NCI-H1092 (cell line): ENCODE measurements at regions not wholly inside any gene's neighbourhood (a gene's known extent, or its start where the extent isn't known, plus 50 kb on each side); places are given as distances from the start of the nearest gene placed in this dataset.

Experiments used
- DNase-seq: peaks from one replicate; lab custom pipeline; 2025; lab: John Stamatoyannopoulos, UW

DNA sequence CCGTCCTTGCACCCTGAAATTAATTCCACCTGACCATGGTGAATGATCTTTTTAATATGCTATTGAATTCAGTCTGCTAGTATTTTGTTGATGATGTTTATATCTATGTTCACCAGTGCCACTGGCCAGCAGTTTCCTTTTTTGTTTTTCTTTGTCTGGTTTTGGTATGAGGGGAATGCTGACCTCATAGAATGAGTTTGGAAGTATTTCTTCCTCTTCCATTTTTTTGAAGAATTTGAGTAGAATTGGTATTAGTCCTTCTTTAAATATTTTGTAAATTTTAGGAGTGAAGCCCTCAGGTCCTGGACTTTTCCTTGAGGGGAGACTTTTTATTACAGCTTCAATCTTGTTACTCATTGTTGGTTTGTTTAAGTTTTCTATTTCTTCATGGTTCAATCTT lies 231.6 kb downstream of the MRPL39 start:
- DNase-seq: no peak

DNA sequence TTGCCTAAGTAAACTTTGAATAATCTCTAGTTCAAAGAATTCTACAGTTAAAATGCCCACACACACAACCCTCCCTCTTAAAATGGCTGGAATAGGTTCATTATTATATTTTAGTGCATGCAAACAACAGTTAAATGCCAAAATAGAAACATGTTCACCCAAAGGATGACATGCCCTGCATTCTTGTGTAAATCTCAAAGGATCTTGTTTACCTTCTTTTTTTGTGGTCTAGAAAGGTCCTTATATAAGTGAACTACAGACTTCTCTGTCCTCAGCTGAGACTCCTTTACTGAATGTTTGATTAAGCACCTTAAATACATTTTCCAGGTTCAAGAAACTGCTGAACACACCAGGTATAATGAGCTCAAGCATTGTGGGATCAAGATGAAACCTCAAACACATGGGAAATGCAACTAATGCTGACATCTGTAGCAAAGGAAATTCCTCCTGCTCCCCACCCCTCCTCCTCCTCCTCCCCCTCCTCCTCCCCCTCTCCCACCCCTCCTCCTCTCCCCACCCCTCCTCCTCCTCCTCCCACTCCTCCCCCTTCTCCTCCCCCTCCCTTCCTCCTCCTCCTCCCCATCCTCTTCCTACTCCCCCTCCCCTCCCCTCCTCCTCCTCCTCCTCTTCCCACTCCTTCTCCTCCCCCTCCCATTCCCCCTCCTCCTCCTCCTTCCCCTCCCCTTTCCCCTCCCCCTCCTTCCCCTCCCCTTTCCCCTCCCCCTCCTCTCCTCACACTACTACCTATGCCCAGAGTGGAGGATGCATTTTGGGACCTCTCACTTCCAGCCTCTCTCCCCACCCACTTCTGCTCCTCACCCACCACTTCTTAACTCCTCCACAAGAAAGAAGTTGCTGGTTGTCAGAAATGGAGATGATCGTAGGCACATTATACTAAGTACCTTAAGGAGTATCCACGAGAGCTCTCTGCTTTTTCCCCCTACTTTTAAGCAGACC lies 233.9 kb downstream of the MRPL39 start:
- DNase-seq: no peak

DNA sequence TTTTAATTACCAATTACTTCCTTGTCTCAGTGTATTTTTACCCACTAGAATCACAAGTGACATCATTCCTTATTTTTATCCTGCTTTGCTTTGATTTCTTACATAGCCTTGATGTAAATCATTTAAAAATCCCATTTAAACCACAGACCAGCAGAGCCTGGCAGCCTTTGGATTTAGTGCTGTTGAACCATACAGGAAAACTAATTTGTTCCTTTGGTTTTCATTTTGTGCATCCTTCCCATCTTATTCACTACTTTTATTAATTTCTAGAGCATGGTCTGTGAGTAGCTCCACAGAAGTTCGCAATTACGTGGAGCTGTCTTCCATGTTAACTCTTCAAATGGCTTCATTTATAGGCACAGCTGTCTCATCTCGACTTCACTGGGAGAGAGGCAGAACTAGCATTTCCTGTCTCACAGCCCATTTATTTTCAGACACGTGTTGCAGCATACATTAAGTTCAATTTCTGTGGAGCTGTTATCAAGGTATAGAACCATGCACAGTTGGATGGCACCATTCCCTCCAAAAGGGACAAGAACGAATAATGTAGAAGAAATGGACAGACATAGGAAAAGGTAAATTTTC lies 235.3 kb downstream of the MRPL39 start:
- DNase-seq: no peak

- no peak for DNase-seq
Observed at GRCh38 chr21:25370311-25370744, 237.0 kb downstream of the MRPL39 start.

- no peak for DNase-seq
Observed at GRCh38 chr21:25369524-25370300, 237.6 kb downstream of the MRPL39 start.

GRCh38 chr21:25368531-25368930 lies 238.8 kb downstream of the MRPL39 start:
- no peak for DNase-seq

GRCh38 chr21:25366116-25366515 lies 241.2 kb downstream of the MRPL39 start:
- no peak for DNase-seq

DNA sequence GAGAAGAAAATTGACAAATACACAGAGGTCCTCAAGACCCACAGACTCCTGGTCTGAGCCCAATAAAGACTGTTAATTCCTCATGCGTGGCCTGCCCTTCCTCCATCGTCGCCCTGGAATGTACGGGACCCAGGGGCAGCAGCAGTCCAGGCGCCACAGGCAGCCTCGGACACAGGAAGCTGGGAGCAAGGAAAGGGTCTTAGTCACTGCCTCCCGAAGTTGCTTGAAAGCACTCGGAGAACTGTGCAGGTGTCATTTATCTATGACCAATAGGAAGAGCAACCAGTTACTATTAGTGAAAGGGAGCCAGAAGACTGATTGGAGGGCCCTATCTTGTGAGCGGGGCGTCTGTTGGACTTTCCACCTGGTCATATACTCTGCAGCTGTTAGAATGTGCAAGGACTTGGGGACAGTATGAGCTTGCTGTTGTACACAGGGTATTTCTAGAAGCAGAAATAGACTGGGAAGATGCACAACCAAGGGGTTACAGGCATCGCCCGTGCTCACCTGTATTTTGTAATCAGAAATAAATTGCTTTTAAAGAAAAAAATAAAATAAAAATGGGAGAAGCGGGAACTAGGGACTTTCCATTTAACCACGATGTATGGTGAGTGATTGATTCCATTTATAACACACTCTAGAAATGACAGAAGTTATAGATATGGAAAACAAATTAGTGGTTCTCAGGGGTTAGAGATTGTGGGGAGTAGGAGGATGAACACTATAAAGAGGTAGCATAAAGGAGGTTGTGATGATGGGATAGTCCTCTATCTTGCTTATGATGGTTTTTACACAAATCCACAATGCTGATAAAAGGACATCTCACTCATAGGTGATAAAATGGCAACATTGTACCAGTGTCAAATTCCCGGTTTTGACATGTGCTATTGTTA lies 244.7 kb downstream of the MRPL39 start:
- DNase-seq: no peak

DNA sequence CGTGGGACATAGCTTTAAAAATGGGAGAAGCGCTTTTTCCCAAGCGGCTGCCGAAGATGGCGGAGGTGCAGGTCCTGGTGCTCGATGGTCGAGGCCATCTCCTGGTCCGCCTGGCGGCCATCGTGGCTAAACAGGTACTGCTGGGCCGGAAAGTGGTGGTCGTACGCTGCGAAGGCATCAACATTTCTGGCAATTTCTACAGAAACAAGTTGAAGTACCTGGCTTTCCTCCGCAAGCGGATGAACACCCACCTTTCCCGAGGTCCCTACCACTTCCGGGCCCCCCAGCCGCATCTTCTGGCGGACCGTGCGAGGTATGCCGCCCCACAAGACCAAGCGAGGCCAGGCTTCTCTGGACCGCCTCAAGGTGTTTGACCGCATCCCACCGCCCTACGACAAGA lies 245.5 kb downstream of the MRPL39 start:
- no peak for DNase-seq

DNA sequence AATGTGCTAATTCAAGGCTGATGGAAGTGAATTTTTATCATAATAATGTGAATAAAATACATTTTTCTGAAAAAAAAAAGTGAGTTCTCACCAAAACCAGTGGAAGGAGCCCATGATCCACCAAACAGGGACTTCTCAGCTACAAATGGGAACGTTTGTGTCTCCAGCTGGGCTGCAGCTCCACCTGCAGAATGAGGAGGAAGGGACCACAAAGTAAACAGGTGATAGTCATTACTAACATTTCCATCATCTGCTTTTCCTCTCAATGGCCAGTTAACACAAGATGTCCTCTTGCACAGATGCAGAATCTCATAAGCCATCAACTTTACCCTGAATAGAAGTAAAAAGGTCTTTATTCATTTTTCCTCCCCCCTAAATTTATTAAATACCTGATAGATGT lies 246.2 kb downstream of the MRPL39 start:
- DNase-seq: no peak

DNA sequence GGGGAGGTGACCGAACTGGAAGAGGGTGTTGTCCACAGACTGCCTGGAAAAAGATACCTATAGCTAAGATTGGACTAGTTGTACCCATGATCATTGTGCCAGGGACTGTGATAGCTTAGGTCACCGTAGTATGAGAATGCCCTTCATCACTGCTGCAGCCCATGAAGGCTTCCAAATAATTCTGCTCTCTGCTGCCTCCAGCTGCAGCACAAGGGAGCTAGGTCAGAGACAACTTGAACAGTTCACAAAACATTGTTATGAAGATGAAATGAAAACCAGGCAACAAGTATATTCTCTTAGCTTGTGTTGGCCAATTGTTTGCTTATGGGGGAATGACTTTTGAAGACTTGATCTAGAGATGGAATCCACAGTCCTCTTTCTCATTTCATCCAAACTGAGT lies 246.7 kb downstream of the MRPL39 start:
- DNase-seq: no peak

DNA sequence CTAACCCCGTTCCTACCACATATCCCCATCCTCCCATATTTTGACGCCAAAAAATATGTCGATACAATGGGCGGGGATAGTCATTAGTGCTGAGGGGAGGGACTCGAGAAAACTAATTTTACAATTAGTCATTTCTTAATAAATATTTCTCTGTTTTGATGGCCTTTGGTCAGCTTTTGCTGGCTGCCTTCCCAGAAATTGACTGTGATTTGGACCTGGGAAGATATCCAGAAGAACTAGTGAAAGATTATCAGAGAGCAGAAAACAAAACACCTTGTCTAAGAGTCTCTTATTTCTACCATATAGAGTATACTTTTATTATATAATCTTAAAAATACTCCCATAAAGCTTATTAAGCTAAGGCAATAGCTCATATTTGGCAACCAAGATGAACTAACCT lies 247.6 kb downstream of the MRPL39 start:
- no peak for DNase-seq

GRCh38 chr21:25350056-25350455 lies 257.2 kb downstream of the MRPL39 start:
- DNase-seq: no peak

- no peak for DNase-seq
Observed at GRCh38 chr21:25343774-25344545, 263.3 kb downstream of the MRPL39 start.

DNA sequence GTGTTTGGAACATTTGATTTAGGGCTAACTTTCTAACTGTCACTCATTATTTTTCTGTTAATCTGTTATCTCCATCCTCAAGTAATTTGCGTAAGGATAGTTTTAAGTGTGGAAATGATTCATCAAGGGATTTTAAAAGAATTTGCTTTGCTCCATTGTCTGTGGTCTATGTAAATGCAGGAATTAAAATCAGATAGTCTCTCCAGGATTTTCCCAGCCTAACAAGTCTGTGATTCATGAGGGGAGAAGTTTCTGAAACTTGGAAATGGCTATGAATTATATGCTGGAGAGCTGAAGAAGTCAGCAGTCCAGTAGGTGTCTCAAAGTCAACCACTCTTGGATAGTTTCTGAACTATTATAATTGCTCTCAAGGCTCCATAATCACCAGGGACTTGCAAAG lies 264.5 kb downstream of the MRPL39 start:
- DNase-seq: no peak

GRCh38 chr21:25341981-25342380 lies 265.3 kb downstream of the MRPL39 start:
- no peak for DNase-seq

- DNase-seq: no peak
Observed at GRCh38 chr21:25338415-25338814, 268.9 kb downstream of the MRPL39 start.

DNA sequence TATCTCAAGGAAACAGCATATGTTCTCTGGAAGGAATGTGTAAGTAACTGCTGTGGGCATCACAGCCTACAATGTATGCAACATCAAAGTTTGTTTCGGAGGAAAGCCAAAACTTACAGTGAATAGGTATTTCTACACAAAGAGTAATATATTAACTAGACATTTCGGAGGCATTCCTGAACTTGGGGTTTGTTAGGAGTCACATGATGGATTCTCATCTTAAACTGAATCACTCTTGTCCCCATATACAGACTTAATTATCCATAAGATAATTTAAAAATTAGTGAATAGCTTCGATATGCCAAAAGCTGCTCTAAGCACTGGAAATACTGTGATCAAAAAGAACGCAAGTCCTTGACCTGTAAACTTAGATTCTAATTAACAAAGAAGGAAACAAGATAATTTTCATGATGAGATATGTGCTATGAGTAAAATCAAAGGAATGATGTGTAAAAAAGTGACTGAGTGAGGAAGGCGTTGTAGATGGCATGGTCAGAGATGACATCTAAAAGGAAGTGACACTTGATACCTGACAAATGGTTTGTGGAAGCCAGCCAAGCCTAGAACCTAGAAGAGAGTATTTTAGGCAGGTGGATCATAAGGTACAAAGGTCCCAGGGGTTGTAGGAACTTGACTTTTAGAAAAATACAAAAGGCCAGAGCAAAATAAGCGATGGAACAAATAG lies 273.1 kb downstream of the MRPL39 start:
- no peak for DNase-seq

- no peak for DNase-seq
Observed at GRCh38 chr21:25331286-25331685, 276.0 kb downstream of the MRPL39 start.

- DNase-seq: no peak
Observed at GRCh38 chr21:25330266-25330665, 277.0 kb downstream of the MRPL39 start.
